ENCODE measurements at regions not wholly inside any gene's neighbourhood (a gene's known extent, or its start where the extent isn't known, plus 50 kb on each side); places are given as distances from the start of the nearest gene placed in this dataset.

GRCh38 chr2:35530615-35531135 is 824.9 kb upstream of the CRIM1 start:
- H3K4me2 ChIP-seq (ENCODE audit: low read depth, low read length, poor library complexity, severe bottlenecking) = no peak overlapping the region
- TF ChIP-seq CTCF (IDR thresholded peaks at IDR 0.05; ENCODE audit: insufficient read depth, low read length, poor library complexity, severe bottlenecking) (no peak), EZH2phosphoT487 (conservative IDR thresholded peaks at IDR 0.05; ENCODE audit: low read length) (no peak)
- no peaks in the 10 kb centered on the region for H3K9me2 ChIP-seq (replicated peaks; ENCODE audit: insufficient read depth, low read length)
- no peak overlapping the region for H3K4me3 ChIP-seq (ENCODE audit: insufficient read depth, low read length, poor library complexity, severe bottlenecking)
- H3K9me3 ChIP-seq (ENCODE audit: insufficient read depth, low read length) = no peaks in the 10 kb centered on the region
- H3K27ac ChIP-seq (ENCODE audit: low read depth, low read length) = no peak overlapping the region
- no peaks in the 10 kb centered on the region for H3K27me3 ChIP-seq (ENCODE audit: low read length)
- no peaks in the 10 kb centered on the region for H4K20me1 ChIP-seq (ENCODE audit: low read depth, low read length)
- H3K79me2 ChIP-seq (ENCODE audit: insufficient read depth, low read length) = no peaks in the 10 kb centered on the region
- no peaks in the 10 kb centered on the region; the same call in 1 of the 2 replicates for H3F3A ChIP-seq (ENCODE audit: insufficient read depth)
- H3K9ac ChIP-seq (ENCODE audit: low read length) = no peak overlapping the region
- H3K36me3 ChIP-seq (ENCODE audit: low read length) = no peaks in the 10 kb centered on the region
- H2AFZ ChIP-seq (ENCODE audit: low read depth, low read length, severe bottlenecking) = no peak overlapping the region

DNA sequence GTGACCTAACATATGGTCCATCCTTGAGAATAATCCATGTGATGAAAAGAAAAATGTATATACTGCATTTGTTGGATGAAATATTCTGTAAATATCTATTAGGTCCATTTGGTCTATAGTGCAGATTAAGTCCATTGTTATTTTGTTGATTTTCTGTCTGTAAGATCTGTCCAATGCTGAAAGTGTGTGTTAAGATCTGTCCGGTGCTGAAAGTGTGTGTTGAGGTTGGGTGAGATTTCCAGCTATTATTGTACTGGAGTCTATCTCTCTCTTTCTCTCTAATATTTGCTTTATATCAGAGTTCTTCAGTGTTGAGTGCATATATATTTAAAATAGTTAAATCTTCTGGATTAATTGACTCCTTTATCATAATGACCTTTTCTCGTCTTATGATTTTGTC is 828.8 kb upstream of the CRIM1 start:
- Histone ChIP-seq H3F3A (ENCODE audit: insufficient read depth) (no peaks in the 10 kb centered on the region; the same call in 1 of the 2 replicates), H3K27ac (ENCODE audit: low read depth, low read length) (no peak overlapping the region), H3K4me2 (ENCODE audit: low read depth, low read length, poor library complexity, severe bottlenecking) (no peak overlapping the region), H3K9ac (ENCODE audit: low read length) (no peak overlapping the region), H2AFZ (ENCODE audit: low read depth, low read length, severe bottlenecking) (no peak overlapping the region), H3K4me3 (ENCODE audit: insufficient read depth, low read length, poor library complexity, severe bottlenecking) (no peak overlapping the region), H3K36me3 (ENCODE audit: low read length) (no peaks in the 10 kb centered on the region), H3K9me3 (ENCODE audit: insufficient read depth, low read length) (no peaks in the 10 kb centered on the region), H3K79me2 (ENCODE audit: insufficient read depth, low read length) (no peaks in the 10 kb centered on the region), H3K9me2 (replicated peaks; ENCODE audit: insufficient read depth, low read length) (no peaks in the 10 kb centered on the region), H3K27me3 (ENCODE audit: low read length) (no peaks in the 10 kb centered on the region), H4K20me1 (ENCODE audit: low read depth, low read length) (no peaks in the 10 kb centered on the region)
- no peak for TF ChIP-seq CTCF (IDR thresholded peaks at IDR 0.05; ENCODE audit: insufficient read depth, low read length, poor library complexity, severe bottlenecking)

DNA sequence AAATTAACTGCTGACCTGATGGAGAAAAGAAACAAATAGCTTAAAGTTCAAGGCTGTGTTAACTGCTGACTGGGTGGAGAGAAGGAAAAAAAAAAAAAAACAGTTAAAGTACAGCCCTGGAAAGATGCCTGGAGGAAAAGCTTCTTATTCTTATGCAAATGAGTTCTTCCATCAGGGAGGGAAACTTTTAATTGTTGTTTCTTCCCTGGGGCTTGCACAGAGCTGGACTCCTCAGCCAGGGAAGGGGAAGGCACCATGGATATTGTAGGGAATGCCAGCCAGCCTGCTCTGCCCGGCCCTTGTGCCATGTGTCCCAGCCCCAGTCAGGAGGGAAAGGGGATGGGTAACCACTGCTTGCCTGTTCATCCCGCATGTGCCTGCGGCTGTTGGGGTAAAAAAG is 833.1 kb upstream of the CRIM1 start:
- Histone ChIP-seq H3K27me3 (ENCODE audit: low read length) (no peaks in the 10 kb centered on the region), H3K9me2 (replicated peaks; ENCODE audit: insufficient read depth, low read length) (no peaks in the 10 kb centered on the region), H3K9me3 (ENCODE audit: insufficient read depth, low read length) (no peaks in the 10 kb centered on the region), H2AFZ (ENCODE audit: low read depth, low read length, severe bottlenecking) (no peak overlapping the region), H3K4me2 (ENCODE audit: low read depth, low read length, poor library complexity, severe bottlenecking) (no peak overlapping the region), H3K27ac (ENCODE audit: low read depth, low read length) (no peak overlapping the region), H4K20me1 (ENCODE audit: low read depth, low read length) (no peaks in the 10 kb centered on the region), H3K79me2 (ENCODE audit: insufficient read depth, low read length) (no peaks in the 10 kb centered on the region), H3F3A (ENCODE audit: insufficient read depth) (no peaks in the 10 kb centered on the region; the same call in 1 of the 2 replicates), H3K9ac (ENCODE audit: low read length) (no peak overlapping the region), H3K36me3 (ENCODE audit: low read length) (no peaks in the 10 kb centered on the region), H3K4me3 (ENCODE audit: insufficient read depth, low read length, poor library complexity, severe bottlenecking) (no peak overlapping the region)
- TF ChIP-seq EZH2phosphoT487 (conservative IDR thresholded peaks at IDR 0.05; ENCODE audit: low read length) = no peak
- TF ChIP-seq CTCF (IDR thresholded peaks at IDR 0.05; ENCODE audit: insufficient read depth, low read length, poor library complexity, severe bottlenecking) = no peak

Measured in SU-DHL-6 (cell line).